SU-DHL-6 (cell line): ENCODE measurements at regions not wholly inside any gene's neighbourhood (a gene's known extent, or its start where the extent isn't known, plus 50 kb on each side); places are given as distances from the start of the nearest gene placed in this dataset.

ENCODE experiments used
- CTCF ChIP-seq: fragments of 200-600 bp; sonication (generic); IDR thresholded peaks from one replicate; pipeline ENCODE4 v1.5.1; 2017; ENCODE audit warnings: antibody characterized with exemption, mild to moderate bottlenecking, low read length, moderate library complexity; ENCODE audit not compliant: insufficient read depth, poor library complexity, severe bottlenecking
- EZH2phosphoT487 ChIP-seq: fragments of 200-600 bp; sonication (generic), shearing (Covaris generic); conservative IDR thresholded peaks from 2 replicates; pipeline ENCODE4 v1.6.1; 2018; ENCODE audit warnings: mild to moderate bottlenecking, antibody characterized with exemption, low read length, moderate library complexity, mixed read lengths

DNA sequence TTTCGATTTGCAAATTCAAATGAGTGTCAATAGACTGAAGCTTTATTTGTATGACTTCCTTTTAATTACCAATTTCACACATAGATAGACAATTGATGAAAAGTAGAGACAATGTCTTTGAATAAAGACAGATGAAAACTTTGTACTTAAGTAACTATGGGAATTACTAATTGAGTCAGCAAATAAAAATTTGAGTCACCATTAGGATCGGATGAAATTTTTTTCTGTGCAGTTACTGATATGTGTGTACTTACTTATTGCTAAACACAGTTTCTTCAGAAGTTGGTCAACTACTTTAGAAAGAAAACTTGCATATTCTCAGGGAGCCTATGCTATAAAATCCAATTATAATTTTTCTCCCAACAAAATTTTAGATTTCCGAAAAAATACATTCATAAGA is 224.9 kb upstream of the SLC16A7 start:
- no peak for TF ChIP-seq CTCF
- no peak for TF ChIP-seq EZH2phosphoT487
